ENCODE measurements at regions not wholly inside any gene's neighbourhood (a gene's known extent, or its start where the extent isn't known, plus 50 kb on each side); places are given as distances from the start of the nearest gene placed in this dataset.
"Not testable (repeated sequence)": the region's sequence is repeated elsewhere in the genome, so short reads cannot be mapped to it uniquely, and the experiment has no call there.

DNA sequence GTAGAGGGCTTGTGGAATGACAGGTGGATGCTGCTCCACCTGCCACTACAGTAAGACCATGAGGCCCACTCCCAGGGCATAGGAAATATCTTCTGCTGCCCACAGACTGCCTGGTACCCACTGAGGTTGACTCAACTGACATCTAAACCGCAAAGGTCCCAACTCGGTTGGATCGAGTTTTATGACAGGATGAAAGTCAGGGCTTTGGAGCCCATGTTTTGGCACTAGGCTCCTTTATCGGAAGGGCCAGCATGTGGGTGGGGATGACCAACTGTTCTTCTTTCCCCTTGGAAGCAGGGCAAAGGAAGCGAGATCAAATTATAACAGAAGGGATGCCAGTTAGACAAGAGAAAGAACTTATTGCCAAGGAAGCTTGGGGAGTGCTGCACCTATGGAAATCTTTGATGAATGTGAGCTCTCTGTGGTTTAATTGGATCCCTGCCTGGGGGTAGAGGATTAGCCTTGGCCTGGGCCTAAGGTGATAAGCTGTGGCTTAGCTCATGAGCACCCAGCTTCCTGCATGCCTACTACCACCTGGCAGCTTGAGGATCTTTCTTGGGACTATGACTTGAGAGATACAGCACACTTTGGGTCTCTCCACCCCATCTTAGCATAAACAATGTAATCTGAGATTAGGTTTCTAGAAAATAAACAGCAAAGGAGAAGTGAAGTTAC is 121.8 kb downstream of the KCNA5 start:
- no peak for DNase-seq (ENCODE audit: low read depth, low spot score)

DNA sequence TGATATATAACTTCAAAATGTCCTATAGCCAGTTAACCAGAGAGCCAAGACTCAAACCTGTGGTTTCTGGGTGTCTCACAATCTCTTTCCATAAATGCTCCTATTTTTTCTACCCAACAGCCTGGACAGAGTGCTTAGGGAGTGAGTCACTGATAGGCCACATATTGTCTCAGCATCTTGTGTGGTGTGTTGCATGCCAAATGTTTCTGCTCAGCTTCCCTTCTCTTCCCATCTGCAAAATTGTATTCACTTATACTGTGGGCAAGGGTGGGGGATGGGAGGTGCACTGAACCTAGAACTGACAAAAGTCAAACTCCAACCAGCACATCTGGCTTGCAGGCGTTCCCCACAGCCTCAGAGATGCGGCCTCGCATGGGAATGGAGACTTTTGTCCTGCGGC is 123.3 kb downstream of the KCNA5 start:
- no peak for DNase-seq (ENCODE audit: low read depth, low spot score)

DNA sequence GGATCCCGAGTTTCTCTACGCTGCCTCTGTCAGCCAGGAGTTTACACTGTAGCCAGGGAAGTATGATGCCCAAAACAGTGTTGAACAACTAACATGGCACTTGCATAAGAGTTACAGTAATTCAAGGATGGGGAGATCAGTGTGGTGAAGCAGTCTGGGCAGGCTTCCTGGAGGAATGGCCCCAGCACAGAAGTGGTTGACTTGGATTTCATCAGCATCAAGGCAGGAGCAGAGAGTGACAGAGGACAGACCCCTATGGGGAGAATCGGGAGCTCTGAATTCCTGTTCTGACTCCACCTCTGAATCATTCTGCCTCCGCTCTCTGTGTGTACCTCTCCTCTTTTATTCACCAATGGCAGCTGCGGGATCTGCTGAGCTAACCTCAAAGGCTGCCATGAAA is 124.5 kb downstream of the KCNA5 start:
- DNase-seq (ENCODE audit: low read depth, low spot score) = no peak

DNA sequence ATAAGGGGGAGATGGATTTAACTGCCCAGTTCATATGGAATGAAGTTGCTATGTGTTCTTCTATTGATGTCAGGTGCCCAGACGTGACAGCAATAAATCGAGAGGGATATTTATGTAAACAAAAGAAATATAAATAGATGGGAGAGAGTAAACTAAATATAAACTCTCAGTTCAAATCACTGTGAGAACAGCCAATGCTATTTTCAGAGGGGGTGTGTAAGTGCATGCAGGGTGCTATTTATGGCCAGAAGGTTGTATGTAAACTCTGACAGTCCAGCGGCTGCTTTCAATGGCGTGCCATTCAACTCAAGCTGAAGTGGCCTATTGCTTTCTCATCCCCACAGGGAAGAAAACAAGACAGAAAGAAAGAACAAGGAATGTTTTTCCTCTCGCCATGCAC is 127.2 kb downstream of the KCNA5 start:
- no peak for DNase-seq (ENCODE audit: low read depth, low spot score)

DNA sequence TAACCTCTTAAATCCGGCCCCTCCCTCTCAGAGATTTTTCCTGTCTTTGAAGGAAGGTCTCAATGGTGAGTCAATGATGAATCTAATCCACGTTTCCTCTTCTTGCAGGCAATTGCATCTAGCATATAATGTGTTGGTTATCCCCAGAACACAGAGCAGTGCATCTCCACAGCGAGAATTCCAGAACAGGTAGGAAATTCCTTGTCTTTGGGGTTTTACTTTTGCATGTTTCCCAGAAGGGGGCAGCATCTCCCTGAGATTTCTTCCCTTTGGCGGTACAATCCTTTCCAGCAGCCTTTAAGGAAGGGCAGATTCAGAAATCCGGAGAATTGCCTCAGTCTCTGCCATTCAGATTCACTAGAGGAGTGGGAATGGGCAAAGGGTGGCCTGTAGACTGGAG is 128.0 kb downstream of the KCNA5 start:
- peak; percentile 44 for DNase-seq (ENCODE audit: low read depth, low spot score)

DNA sequence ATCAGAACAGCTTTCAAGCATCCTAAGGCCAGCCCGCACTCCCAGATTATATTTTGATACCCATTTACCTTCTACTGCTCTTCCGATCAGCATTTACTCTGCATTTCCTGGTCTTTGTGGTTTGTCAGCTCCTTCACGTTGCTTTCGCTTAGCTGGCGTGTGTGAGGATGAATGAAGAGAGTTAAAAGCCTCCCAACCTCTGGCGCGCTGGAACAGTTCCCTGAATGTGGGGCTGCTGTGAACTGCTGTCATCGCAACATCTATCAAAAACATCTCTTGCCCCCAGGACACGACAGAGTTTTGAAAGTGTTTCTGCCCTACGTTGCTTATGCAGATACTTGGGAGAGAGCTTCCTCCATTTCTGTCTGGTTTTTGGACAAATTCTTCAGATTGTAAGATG is 129.2 kb downstream of the KCNA5 start:
- no peak for DNase-seq (ENCODE audit: low read depth, low spot score)

DNA sequence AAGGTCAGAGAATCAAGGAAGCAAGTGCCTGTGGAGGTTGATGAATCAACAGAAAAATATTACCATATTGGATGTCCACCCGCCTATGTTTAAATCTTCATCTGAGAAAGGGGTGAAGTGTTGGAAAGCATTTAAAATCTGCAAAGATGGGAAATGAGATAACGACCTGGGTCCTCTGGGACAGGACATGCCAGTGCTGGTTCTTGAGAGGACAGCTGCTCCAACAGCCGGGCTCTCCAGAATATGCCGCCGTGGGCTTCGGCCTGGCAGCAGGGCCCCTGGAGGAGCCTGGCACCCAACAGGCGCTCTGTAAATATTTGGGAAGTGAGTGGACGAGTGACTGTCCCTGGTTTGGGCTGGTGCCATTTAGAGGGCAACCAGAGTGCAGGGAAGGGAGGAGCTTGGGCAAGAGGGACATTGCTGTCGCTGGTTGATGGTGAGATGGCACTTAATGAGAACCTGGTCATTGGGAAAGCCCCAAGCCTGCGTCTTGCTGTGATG is 129.9 kb downstream of the KCNA5 start:
- DNase-seq (ENCODE audit: low read depth, low spot score) = no peak

DNA sequence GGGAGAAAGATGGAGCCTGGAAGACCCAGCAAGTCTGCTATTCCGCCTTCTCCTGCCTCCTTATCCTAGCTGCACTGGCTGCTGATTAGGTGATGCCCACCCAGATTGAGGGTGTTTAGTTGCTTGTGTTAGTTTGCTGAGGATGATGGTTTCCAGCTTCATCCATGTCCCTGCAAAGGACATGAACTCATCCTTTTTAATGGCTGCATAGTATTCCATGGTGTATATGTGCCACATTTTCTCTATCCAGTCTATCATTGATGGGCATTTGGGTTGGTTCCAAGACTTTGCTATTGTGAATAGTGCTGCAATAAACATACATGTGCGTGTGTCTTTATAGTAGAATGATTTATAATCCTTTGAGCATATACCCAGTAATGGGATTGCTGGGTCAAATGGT is 131.7 kb downstream of the KCNA5 start:
- not testable (repeated sequence) for DNase-seq (ENCODE audit: low read depth, low spot score)

DNA sequence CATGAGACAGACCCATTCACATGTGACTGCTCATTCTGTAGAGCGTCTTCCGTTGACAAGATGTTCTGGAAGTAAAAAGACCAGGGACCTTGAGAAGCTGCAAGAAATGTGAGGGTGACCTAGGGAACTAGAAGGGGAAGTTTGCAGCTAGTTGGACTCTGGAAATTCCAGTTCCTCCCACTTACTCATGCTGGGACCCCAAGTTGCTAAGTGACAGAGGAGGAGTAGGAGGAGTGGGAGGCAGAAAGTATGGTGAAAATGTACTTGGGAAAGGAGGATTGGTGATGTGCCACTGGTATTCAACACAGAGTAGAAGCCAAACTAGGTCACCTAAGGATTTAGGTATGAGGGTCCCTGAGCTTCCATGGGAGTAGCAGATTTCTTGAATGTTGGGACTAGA is 132.4 kb downstream of the KCNA5 start:
- no peak for DNase-seq (ENCODE audit: low read depth, low spot score)

DNA sequence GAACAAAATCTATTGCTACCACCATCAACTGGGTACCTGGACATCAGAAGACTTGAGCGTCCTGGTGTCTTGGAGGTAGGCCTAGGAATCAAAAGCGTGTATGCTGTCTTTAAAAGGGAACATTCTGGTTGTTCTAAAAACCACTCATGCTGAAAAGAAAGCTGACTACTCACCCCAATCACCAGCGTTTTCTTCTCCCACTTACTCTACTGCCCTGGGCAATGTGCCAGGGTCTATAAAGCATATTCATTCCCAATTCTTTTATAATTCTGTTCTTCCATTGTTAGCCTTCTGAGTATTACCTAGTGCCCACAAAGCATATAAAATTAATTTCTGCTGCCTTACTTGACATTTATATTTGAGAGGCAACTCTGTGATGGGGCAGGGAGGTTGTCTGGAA is 133.4 kb downstream of the KCNA5 start:
- no peak for DNase-seq (ENCODE audit: low read depth, low spot score)

DNA sequence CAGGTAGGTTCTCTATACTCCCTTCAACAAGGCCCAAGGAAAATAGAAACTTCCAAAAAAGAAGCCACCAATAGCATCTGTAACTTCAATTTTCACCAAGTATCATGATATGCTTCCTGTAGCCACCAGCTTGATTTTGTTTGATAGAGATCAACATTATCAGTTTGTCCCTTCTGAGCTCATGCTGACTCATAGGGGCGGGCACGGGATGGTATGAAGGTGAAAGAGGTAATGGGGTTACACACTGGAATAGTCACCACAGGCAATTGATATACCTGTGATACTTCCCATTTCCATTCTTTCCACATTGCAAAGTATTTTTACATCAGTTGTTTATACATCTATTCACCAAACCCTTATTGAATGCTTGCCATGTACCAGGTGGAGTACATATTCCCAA is 134.1 kb downstream of the KCNA5 start:
- no peak for DNase-seq (ENCODE audit: low read depth, low spot score)

DNA sequence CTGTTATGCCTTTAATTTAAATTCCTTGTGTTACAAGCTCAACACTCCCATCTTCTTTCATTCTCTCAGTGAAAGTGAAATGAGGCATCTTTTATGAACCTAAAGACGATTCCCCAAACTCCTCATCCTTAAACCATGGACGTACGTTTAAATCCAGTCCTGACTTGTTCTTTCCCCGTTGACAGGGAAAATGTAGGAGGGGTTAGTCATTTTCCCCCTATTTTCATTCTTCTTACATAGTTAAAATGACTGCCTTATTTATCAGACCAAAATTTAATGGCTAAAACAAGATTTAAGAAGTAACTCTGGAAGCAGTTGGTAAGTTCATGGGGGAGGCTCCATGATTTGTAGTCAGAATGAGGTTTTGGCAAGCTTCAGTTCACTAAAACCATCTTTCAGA is 134.9 kb downstream of the KCNA5 start:
- no peak for DNase-seq (ENCODE audit: low read depth, low spot score)

DNA sequence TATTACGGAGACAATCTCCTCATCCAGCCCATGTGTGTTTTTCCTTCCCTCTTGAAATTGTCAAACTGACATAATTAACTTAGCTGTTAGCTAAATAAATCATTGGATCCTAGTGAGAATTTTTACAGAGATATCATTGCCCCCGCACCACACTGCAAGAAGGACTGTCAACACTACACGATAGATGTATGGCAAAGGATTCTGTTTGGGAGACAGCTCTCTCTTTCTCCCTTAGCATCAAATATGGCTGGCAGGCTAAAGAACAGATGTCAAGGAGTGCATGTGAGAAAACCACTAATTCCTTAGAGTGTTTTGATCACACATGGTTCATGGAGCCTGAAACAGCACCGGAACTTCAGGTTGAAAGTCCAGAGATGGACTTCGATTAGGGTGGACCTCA is 136.8 kb downstream of the KCNA5 start:
- DNase-seq (ENCODE audit: low read depth, low spot score) = no peak

DNA sequence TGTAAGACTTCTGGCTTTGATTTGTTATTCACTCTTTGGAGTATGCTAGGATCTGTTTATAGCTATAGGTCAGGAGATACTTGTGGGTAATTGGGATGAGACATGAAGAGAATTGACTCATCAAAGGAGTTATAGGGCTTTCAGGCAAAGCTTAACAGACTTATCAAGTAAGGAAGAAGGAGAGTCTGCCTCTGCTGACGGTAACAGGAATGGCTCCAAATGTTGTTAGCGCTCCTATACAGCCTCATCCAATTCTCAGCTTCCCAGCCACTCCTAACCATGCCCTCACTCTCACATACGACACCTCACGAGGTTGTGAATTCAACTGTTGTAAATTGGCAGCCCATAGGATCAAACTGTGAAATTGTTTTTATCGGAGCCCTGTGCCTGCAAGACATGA is 140.5 kb downstream of the KCNA5 start:
- DNase-seq (ENCODE audit: low read depth, low spot score) = no peak

DNA sequence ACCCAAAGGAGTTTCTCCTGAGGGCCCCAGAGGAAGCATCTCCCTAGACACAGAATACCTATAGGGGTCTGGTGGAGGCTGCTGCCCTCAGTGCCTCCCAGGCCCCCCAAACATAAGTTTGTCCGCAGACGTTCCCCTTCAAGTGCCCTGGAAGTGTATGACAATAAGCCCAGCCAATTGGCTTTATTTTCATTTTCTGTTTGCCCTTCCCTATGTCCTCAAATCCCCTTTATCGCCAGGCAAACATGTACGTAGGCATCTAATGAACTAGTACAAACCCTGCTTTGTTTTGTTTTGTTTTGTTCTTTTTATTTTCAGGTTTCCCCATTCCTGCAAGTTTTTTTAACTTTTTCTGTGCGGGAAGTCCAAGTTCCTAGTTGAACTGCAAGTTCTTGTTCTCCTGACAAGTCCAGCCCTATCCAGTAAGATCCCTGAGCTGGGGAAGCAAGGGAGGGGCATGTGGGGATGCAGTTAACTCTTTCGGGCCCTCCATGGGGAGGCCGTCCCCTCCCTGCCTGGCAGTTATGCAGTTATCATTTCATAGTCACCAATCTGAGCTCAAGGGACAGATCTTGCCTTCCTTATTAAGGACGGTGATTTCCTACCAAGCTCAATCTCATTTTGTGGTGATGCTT is 141.9 kb downstream of the KCNA5 start:
- DNase-seq (ENCODE audit: low read depth, low spot score) = no peak

DNA sequence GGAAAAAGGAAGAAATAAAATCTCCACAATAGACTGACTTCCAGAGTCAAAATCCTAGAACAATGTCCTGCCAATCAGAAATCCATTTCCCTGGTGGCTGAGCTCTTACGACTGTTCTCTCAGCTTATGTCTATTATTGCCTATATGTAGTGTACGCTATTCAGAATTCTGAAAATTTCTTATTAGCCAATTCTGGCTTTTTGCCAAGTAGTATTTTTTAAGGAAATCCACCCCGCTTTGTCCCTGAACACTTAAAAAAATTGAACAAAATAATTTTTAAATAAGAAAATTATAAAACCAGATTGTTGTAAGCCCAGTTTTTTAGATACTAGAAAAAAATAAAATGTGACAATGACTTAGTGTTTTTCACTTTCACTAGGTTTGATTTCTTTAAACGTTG is 143.0 kb downstream of the KCNA5 start:
- no peak for DNase-seq (ENCODE audit: low read depth, low spot score)

DNA sequence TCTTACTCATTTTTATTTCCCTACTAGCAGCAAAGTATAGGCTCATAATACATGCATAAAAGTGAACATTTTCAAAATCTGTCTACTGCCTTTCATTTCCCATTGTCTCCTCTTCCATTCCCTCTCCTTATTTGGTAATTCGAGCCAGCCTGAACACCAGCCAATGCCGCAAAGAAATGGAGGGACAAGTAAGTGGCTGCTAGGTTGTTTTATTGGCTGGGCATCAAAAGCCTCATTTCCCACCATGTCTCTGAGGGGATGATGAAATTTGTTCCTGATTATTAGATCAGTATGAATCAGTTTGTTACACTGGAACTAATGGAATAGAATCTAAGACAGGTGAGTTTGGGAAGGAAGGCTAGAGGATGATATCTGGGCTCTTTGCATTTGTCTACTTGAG is 143.5 kb downstream of the KCNA5 start:
- DNase-seq (ENCODE audit: low read depth, low spot score) = no peak

DNA sequence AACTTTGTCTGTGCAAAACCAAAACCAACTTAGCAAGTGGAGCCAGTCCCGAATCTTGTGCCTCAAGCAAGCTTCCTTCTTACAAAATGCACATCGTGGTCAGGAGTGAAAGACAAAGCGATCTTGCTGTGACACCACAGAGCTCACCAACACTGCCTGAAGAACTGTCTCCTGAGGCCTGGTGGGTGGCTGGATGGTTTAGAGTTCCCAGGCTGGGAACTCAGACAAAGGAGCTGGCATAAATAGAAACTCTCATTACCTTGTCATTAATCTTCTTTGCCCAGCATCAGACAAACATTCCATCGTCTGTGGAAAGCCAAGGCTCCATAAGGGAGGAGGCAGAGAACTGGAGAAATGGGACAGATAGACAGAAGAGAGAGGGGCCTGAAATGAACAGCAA is 144.8 kb downstream of the KCNA5 start:
- no peak for DNase-seq (ENCODE audit: low read depth, low spot score)

DNA sequence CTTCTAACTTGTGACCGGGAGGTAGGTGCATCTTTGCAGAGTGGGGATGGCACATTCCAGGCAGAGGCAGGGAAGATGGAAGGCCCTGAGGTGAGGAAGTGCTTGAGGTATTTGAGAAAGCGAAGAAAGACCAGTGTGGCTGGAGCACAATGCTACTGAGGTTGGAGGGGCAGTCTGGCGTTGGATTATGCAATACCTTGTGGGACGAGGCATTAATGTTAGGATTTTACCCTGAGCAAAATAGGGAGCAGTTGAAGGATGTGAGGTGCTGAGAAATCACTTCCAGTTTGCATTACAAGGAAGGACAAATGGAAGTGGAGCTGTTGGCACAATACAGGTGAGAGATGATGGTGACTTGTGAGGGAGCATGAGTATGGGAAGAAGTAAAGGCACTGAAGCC is 145.5 kb downstream of the KCNA5 start:
- DNase-seq (ENCODE audit: low read depth, low spot score) = no peak

DNA sequence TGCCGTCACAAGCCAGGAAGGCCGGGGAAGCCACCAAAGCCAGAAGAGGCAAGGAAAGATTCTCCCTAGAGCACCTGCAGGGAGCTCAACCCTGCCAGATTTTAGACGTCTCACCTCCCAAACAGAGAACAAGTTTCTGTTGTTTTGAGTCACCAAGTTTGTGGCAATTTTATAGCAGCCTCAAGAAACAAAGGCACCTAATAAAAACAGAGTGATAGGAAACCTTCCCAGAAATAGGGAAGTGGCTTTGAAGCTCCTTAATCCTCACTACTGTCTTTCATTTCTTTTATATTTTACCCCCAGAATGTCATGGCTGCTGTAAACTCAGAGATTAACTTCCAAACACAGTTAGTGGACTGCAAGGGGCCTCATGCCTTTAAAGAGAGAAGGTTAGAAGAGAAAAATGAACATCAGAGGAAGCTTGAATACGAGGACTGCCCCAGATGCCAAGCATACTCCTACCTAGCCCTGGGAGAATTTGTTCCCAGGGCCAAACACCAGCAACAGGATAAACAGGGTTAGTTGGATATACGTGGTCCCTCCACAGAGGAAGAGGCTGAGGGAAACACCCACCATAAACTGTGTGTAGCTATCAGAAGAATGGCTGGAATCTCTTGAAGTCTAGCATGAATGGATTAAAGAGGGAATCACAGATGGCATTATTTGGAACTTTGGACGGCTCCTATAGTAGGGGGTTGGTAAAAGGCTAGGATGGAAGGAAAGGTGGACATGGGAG is 148.3 kb downstream of the KCNA5 start:
- peak; percentile 10 for DNase-seq (ENCODE audit: low read depth, low spot score)

DNA sequence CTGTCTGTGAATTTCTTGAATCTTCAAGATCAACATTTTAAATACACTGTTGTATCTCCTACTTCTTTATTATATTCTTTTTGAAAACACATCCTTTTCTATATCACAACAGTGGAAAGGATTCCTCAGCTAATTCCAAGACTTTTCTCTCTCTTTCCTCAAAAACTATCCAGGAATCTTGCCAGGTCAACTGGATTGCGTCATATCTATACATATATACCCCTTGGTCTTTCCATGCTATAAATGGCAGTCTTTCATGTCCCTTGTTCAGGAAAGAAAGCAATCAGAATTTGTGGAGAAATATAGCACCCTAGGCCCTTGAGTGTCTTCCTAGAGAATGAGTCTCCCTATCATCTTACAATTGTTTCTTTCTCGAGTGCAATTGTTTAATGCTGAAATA is 149.0 kb downstream of the KCNA5 start:
- DNase-seq (ENCODE audit: low read depth, low spot score) = no peak

DNA sequence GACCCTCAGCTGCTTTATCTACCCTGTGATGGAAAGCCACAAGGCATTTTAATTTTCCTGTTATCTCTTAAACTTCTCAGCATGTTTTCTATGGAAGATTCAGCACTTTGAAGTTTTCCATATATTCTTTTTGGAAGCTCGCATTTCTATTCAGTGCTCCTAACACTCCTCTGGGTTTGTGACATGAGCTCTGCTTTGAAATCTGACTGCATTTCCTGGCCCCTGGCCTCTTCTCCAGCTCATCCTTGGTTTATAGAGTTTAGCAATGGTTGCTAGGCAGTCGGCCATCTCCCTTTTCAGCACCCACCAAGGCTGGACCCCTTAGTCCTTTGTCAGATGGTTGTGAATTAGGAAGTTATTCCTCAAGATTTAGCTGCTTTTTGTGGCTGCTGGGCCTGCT is 150.6 kb downstream of the KCNA5 start:
- DNase-seq (ENCODE audit: low read depth, low spot score) = no peak

DNA sequence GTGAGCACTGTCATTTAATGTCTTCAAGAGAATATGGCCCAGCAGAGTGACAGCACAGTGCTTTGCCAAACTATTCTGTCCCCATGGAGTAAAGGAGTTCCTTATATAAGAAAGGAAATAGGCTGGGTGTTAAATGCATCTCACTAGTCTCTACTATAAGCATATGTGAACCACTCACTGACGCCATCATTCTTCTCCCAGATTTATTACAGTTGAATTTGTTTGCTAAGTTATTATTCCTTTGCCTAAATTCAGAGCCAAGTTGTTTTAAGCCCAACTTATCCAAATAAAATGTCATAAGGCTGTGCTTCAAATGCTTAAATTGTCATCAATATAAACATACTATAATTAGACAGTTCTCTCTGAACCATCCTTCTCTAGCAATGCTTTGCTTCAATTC is 151.6 kb downstream of the KCNA5 start:
- DNase-seq (ENCODE audit: low read depth, low spot score) = no peak
